HG03097 (cell line): ENCODE measurements at regions not wholly inside any gene's neighbourhood (a gene's known extent, or its start where the extent isn't known, plus 50 kb on each side); places are given as distances from the start of the nearest gene placed in this dataset.

ENCODE experiments used
- ATAC-seq: cut with Tn5 transposase; IDR thresholded peaks from one replicate; pipeline ENCODE4 v1.9.1; 2021; ENCODE audit not compliant: unreplicated experiment, low FRiP score

- ATAC-seq, result no peak
Measured at GRCh38 chr11:19493446-19494213, 219.0 kb upstream of the NAV2 start.

- ATAC-seq, result no peak
Measured at GRCh38 chr11:19482319-19483100, 230.1 kb upstream of the NAV2 start.

- no peak for ATAC-seq
Measured at GRCh38 chr11:19480540-19480939, 232.1 kb upstream of the NAV2 start.

GRCh38 chr11:19478891-19479290, 233.7 kb upstream of the NAV2 start:
- no peak for ATAC-seq

GRCh38 chr11:19474954-19475721, 234.4 kb upstream of the E2F8 start:
- ATAC-seq, result no peak

- ATAC-seq, result no peak
Measured at GRCh38 chr11:19474211-19474610, 233.5 kb upstream of the E2F8 start.

- no peak for ATAC-seq
Measured at GRCh38 chr11:19472679-19473078, 231.9 kb upstream of the E2F8 start.

- ATAC-seq, result no peak
Measured at GRCh38 chr11:19467904-19468303, 227.2 kb upstream of the E2F8 start.

GRCh38 chr11:19466314-19466713, 225.6 kb upstream of the E2F8 start:
- no peak for ATAC-seq

GRCh38 chr11:19463976-19464375, 223.2 kb upstream of the E2F8 start:
- ATAC-seq, result no peak

- no peak for ATAC-seq
Measured at GRCh38 chr11:19460718-19461405, 220.1 kb upstream of the E2F8 start.

- ATAC-seq, result no peak
Measured at GRCh38 chr11:19459240-19459639, 218.5 kb upstream of the E2F8 start.

- ATAC-seq, result no peak
Measured at GRCh38 chr11:19458721-19459120, 218.0 kb upstream of the E2F8 start.

GRCh38 chr11:19458231-19458630, 217.5 kb upstream of the E2F8 start:
- no peak for ATAC-seq

- no peak for ATAC-seq
Measured at GRCh38 chr11:19455731-19456130, 215.0 kb upstream of the E2F8 start.

- no peak for ATAC-seq
Measured at GRCh38 chr11:19453651-19454257, 213.0 kb upstream of the E2F8 start.

GRCh38 chr11:19451609-19452008, 210.9 kb upstream of the E2F8 start:
- ATAC-seq, result no peak

GRCh38 chr11:19450282-19450681, 209.5 kb upstream of the E2F8 start:
- no peak for ATAC-seq

- ATAC-seq, result no peak
Measured at GRCh38 chr11:19448651-19449050, 207.9 kb upstream of the E2F8 start.

GRCh38 chr11:19447150-19447566, 206.4 kb upstream of the E2F8 start:
- no peak for ATAC-seq
